ENCODE measurements at regions not wholly inside any gene's neighbourhood (a gene's known extent, or its start where the extent isn't known, plus 50 kb on each side); places are given as distances from the start of the nearest gene placed in this dataset.

DNA sequence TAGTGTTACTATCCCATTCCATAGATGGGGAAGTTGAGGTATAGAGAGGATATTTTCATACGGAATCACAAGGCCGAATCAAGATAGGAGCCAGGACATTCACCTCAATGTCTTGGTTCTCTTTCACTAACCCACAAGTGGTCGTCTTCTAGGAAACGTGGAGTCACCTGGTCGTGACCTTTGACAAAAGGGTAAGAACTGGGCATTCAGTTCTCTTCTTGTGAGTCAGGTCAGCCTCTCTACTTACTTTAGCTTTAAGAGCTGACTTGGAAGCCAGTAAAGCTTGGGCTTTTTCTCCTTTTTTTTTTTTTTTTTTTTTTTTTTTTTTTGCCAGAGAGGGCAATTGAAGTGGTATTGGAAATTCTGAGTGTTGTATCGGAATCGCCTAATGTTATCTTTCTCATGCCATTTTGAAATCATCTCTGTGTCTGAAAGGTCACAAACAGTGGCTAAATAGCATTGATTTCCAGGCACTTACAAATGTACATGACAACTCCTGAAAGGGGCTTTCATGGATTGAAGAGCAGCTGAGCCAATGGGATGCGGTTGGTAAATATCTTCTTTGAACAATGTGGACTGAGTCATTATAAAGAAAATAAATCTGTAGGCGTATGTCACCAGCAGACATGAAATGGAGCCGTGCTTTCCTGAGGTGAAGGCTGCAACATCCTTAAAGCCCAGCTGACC, 356.9 kb downstream of the KIF16B start:
- TF ChIP-seq EP300 (IDR thresholded peaks at IDR 0.05) = no peak
- TF ChIP-seq, protein P1, sequence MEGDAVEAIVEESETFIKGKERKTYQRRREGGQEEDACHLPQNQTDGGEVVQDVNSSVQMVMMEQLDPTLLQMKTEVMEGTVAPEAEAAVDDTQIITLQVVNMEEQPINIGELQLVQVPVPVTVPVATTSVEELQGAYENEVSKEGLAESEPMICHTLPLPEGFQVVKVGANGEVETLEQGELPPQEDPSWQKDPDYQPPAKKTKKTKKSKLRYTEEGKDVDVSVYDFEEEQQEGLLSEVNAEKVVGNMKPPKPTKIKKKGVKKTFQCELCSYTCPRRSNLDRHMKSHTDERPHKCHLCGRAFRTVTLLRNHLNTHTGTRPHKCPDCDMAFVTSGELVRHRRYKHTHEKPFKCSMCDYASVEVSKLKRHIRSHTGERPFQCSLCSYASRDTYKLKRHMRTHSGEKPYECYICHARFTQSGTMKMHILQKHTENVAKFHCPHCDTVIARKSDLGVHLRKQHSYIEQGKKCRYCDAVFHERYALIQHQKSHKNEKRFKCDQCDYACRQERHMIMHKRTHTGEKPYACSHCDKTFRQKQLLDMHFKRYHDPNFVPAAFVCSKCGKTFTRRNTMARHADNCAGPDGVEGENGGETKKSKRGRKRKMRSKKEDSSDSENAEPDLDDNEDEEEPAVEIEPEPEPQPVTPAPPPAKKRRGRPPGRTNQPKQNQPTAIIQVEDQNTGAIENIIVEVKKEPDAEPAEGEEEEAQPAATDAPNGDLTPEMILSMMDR (IDR thresholded peaks at IDR 0.05) = no peak
- no peak for TF ChIP-seq POLR2A (IDR thresholded peaks at IDR 0.05)
